ENCODE measurements at regions not wholly inside any gene's neighbourhood (a gene's known extent, or its start where the extent isn't known, plus 50 kb on each side); places are given as distances from the start of the nearest gene placed in this dataset.
A peak's percentile ranks its signal among the peaks of the same experiment; 100 is the strongest.

- Mint-ChIP-seq H3K27ac (no peak overlapping the region), H3K9me3 (peaks cover 0 to 6% of the 10 kb centered on the region in 2 donors), H3K36me3 (no peaks in the 10 kb centered on the region)
- DNase-seq (ENCODE audit: low spot score in 2 of 2) (no peak), ATAC-seq (no peak)
These were observed 115.1 kb downstream of the ETS2 start for GRCh38 chr21:38920631-38921398.

- DNase-seq (ENCODE audit: low spot score in 2 of 2) = no peak
- peaks cover 0 to 6% of the 10 kb centered on the region in 2 donors for H3K9me3 Mint-ChIP-seq
- no peak overlapping the region for H3K27ac Mint-ChIP-seq
- no peak for ATAC-seq
- H3K36me3 Mint-ChIP-seq = no peaks in the 10 kb centered on the region
These were observed 113.0 kb downstream of the ETS2 start for GRCh38 chr21:38918607-38919346.

DNA sequence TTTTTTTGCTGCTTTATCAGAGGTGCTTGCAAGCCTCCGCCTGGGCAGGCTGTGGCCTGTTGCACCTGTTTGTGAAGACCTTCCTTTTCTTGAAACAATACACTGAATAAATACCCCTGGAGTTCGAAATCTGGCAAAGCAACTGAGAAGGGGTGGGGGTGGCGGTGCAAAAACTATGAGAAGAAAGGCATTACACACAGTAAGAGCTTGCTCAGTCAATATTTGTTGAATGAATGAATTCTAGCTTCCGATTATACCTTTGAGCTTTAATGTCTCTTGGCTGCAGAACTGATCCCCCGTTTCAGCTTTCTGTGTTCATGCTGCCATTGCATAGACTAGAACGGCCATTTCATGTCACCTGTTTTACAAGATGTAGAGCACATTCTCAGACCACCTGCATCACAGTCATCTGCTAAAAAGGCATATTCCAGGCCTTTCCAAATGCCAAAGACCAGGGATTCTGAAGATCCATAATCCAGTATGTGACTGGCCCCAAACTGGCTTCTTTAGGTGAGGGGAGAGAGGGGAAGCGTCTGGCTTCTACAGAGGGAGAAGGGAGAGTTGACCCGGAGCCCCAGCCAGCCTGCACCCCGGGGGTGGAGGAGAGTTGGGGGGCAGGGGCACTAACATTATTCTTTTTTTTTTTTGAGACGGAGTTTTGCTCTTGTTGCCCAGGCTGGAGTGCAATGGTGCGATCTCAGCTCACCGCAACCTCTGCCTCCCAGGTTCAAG, 111.5 kb downstream of the ETS2 start:
- H3K27ac Mint-ChIP-seq = no peak overlapping the region

DNA sequence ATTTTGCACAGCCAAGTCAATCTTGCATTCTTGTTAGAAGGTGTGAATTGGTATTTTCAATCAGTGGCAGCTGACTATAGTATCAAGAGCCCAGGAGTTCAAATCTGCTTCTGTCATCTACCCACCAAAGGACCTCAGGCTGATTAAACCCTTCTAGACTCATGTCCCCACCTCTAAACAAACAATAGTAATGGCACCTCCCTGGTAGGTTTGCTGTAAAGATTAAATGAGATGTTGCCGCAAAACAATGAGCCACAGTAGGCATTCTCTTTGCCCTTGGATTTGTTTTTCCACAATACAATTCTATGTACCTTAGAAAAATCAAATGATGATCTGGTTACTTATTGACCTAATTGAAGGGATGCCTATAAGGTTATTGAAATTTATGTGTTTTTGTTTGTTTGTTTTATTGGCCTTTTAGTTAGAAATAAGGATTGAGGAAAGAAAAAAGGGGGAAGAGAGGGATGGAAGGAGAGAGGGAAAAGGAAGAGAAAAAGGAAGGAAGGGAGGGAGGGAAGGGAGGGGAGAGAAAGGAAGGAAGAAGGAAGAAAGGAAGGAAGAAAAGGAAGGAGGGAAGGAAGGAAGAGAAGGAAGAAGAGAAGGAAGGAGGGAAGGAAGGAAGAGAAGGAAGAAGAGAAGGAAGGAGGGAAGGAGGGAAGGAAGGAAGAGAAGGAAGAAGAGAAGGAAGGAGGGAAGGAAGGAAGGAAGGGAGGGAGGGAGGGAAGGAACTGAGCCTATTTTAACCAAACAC, 110.7 kb downstream of the ETS2 start:
- Mint-ChIP-seq H3K9me3 (peaks cover 0 to 6% of the 10 kb centered on the region in 2 donors), H3K36me3 (no peaks in the 10 kb centered on the region), H3K27ac (no peak overlapping the region)
- DNase-seq (ENCODE audit: low spot score in 2 of 2) (no peak), ATAC-seq (no peak)

More for the DNA sequence above, 111.5 kb downstream of the ETS2 start:
- peaks cover 0 to 6% of the 10 kb centered on the region in 2 donors for H3K9me3 Mint-ChIP-seq
- ATAC-seq (no peak), DNase-seq (ENCODE audit: low spot score in 2 of 2) (no peak)
- H3K36me3 Mint-ChIP-seq = no peaks in the 10 kb centered on the region

DNA sequence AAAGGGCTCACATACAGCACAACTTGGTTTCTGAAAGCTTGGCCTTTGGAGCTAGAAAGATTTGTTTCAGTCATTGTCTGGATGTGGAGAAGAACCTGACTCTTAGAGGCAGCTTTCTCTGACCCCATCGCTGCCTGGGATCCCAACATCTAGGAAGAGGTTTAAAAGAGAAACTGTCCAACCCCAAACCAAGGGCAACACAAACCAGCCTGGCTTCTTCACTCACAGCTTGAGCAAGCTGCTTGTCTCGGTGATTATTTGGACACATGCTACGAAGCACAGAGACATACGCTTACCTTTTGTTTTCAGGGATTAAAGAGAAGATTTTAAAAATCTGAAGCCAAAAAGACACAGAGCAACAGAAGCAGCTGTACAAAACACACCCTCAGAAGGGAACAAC, 109.8 kb downstream of the ETS2 start:
- Mint-ChIP-seq H3K9me3 (peaks cover 0 to 6% of the 10 kb centered on the region in 2 donors), H3K27ac (no peak overlapping the region), H3K36me3 (no peaks in the 10 kb centered on the region)
- ATAC-seq (no peak), DNase-seq (ENCODE audit: low spot score in 2 of 2) (no peak)

GRCh38 chr21:38914528-38915293, 109.0 kb downstream of the ETS2 start:
- DNase-seq (ENCODE audit: low spot score in 2 of 2) (no peak), ATAC-seq (peak; percentile 51 to 69)
- no peaks in the 10 kb centered on the region for H3K36me3 Mint-ChIP-seq
- peaks cover 0 to 3% of the 10 kb centered on the region in 2 donors for H3K9me3 Mint-ChIP-seq
- H3K27ac Mint-ChIP-seq = no peak overlapping the region

- peak in 1 of 2 donors; percentile 33 for ATAC-seq
- no peak for DNase-seq (ENCODE audit: low spot score in 2 of 2)
- Mint-ChIP-seq H3K27ac (no peak overlapping the region), H3K9me3 (no peaks in the 10 kb centered on the region), H3K36me3 (no peaks in the 10 kb centered on the region)
These were observed 108.3 kb downstream of the ETS2 start for GRCh38 chr21:38913893-38914527.

- ATAC-seq = peak in 1 of 2 donors; percentile 21
- Mint-ChIP-seq H3K27ac (no peak overlapping the region), H3K9me3 (no peaks in the 10 kb centered on the region), H3K36me3 (no peaks in the 10 kb centered on the region)
- no peak for DNase-seq (ENCODE audit: low spot score in 2 of 2)
These were observed 107.6 kb downstream of the ETS2 start for GRCh38 chr21:38913120-38913892.

DNA sequence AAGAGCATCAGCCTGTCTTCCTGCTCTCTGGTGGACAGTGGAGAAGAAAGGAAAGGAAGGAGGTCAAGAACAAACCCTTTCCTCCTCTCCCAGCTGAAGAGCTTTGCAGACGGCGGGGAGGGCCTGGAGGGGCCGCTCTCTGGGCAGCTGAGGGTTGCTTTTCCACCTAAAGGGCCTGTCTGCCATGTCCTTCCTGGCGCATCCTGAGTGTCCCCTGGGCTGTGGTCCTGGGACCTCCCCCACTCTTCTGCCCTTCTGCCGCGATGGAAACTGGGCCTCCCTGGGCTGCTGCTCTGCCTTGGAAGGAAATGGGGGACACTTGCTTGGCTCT, 107.0 kb downstream of the ETS2 start:
- Mint-ChIP-seq H3K36me3 (no peaks in the 10 kb centered on the region), H3K27ac (no peak overlapping the region), H3K9me3 (no peaks in the 10 kb centered on the region)
- ATAC-seq (no peak), DNase-seq (ENCODE audit: low spot score in 2 of 2) (no peak)

GRCh38 chr21:38912102-38912629, 106.4 kb downstream of the ETS2 start:
- H3K9me3 Mint-ChIP-seq = no peaks in the 10 kb centered on the region
- peak overlapping the region in 1 of 2 donors; percentile 42 for H3K27ac Mint-ChIP-seq
- no peak for DNase-seq (ENCODE audit: low spot score in 2 of 2)
- no peak for ATAC-seq
- no peaks in the 10 kb centered on the region for H3K36me3 Mint-ChIP-seq

GRCh38 chr21:38911484-38912101, 105.9 kb downstream of the ETS2 start:
- no peak for ATAC-seq
- no peaks in the 10 kb centered on the region for H3K36me3 Mint-ChIP-seq
- no peaks in the 10 kb centered on the region for H3K9me3 Mint-ChIP-seq
- DNase-seq (ENCODE audit: low spot score in 2 of 2) = no peak
- peak overlapping the region; percentile 42 to 72 for H3K27ac Mint-ChIP-seq

- ATAC-seq (peak; percentile 30 to 70), DNase-seq (ENCODE audit: low spot score in 2 of 2) (no peak)
- Mint-ChIP-seq H3K36me3 (no peaks in the 10 kb centered on the region), H3K9me3 (no peaks in the 10 kb centered on the region), H3K27ac (no peak overlapping the region)
These were observed 104.8 kb downstream of the ETS2 start for GRCh38 chr21:38910390-38911067.

GRCh38 chr21:38909929-38910328, 104.2 kb downstream of the ETS2 start:
- no peaks in the 10 kb centered on the region for H3K9me3 Mint-ChIP-seq
- ATAC-seq = no peak
- H3K36me3 Mint-ChIP-seq = no peaks in the 10 kb centered on the region
- no peak overlapping the region for H3K27ac Mint-ChIP-seq
- no peak for DNase-seq (ENCODE audit: low spot score in 2 of 2)

DNA sequence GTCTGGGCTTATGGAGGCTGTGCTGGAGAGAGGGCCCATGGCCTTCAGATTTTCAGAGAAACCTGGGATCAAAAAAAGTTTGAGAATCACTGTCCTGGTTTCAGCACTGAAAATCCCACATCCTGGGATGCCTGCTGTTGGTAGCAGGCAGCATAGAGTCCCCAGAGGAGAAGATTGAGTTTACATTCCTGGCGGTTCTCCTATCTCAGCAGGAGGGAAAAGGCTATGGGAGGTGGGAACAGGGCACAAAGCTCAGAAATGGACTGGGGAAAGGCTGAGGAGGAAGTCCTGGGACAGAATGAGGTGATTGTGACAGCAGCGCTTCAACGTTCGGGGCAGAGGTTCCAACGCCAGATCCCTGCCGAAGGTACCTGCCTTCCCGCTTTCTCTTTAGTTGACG, 103.4 kb downstream of the ETS2 start:
- no peak overlapping the region for H3K27ac Mint-ChIP-seq
- DNase-seq (ENCODE audit: low spot score in 2 of 2) (no peak), ATAC-seq (no peak)
- no peaks in the 10 kb centered on the region for H3K36me3 Mint-ChIP-seq
- no peaks in the 10 kb centered on the region for H3K9me3 Mint-ChIP-seq

All from activated naive CD4-positive, alpha-beta T cell treated with anti-CD3 and anti-CD28 coated beads, Interleukin-2, amount 50 U/mL, for 72 hours (primary cell).